ENCODE measurements at regions not wholly inside any gene's neighbourhood (a gene's known extent, or its start where the extent isn't known, plus 50 kb on each side); places are given as distances from the start of the nearest gene placed in this dataset.

DNA sequence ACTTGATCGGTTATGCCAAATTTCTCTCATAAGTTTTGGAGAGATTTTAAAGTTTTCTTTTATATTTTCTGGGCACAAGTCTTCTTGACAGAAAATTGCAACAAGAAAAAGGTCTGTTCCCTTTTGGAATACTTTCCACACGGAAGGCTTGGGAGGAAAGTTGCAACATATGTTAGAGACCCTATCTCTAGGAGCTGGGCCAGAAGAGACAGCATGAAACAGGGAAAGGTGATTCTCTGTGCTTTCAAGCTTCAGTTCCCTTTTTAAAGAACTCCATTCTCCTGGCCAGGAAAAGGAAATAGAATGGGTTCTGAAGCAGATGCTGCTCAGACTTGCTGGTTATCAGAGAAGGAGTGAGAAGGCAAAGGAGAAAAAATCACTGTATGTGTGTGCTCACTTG lies 368.3 kb downstream of the SPATA31D1 start:
- TF ChIP-seq, protein P1, sequence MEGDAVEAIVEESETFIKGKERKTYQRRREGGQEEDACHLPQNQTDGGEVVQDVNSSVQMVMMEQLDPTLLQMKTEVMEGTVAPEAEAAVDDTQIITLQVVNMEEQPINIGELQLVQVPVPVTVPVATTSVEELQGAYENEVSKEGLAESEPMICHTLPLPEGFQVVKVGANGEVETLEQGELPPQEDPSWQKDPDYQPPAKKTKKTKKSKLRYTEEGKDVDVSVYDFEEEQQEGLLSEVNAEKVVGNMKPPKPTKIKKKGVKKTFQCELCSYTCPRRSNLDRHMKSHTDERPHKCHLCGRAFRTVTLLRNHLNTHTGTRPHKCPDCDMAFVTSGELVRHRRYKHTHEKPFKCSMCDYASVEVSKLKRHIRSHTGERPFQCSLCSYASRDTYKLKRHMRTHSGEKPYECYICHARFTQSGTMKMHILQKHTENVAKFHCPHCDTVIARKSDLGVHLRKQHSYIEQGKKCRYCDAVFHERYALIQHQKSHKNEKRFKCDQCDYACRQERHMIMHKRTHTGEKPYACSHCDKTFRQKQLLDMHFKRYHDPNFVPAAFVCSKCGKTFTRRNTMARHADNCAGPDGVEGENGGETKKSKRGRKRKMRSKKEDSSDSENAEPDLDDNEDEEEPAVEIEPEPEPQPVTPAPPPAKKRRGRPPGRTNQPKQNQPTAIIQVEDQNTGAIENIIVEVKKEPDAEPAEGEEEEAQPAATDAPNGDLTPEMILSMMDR (tag by site-specific recombination; IDR thresholded peaks at IDR 0.05), result no peak
- no peak for TF ChIP-seq ZNF292 (tag by site-specific recombination; IDR thresholded peaks at IDR 0.05; ENCODE audit: borderline replicate concordance, low read depth)
- TF ChIP-seq, protein P2, sequence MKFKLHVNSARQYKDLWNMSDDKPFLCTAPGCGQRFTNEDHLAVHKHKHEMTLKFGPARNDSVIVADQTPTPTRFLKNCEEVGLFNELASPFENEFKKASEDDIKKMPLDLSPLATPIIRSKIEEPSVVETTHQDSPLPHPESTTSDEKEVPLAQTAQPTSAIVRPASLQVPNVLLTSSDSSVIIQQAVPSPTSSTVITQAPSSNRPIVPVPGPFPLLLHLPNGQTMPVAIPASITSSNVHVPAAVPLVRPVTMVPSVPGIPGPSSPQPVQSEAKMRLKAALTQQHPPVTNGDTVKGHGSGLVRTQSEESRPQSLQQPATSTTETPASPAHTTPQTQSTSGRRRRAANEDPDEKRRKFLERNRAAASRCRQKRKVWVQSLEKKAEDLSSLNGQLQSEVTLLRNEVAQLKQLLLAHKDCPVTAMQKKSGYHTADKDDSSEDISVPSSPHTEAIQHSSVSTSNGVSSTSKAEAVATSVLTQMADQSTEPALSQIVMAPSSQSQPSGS (tag by site-specific recombination; IDR thresholded peaks at IDR 0.05; ENCODE audit: low read depth), result no peak
- TF ChIP-seq ZNF335 (tag by site-specific recombination; conservative IDR thresholded peaks at IDR 0.05), result no peak
- no peak for TF ChIP-seq ZNF510 (tag by site-specific recombination; IDR thresholded peaks at IDR 0.05; ENCODE audit: insufficient replicate concordance)
- no peak for TF ChIP-seq YY1 (tag by site-specific recombination; IDR thresholded peaks at IDR 0.05)
